ENCODE measurements at regions not wholly inside any gene's neighbourhood (a gene's known extent, or its start where the extent isn't known, plus 50 kb on each side); places are given as distances from the start of the nearest gene placed in this dataset.

DNA sequence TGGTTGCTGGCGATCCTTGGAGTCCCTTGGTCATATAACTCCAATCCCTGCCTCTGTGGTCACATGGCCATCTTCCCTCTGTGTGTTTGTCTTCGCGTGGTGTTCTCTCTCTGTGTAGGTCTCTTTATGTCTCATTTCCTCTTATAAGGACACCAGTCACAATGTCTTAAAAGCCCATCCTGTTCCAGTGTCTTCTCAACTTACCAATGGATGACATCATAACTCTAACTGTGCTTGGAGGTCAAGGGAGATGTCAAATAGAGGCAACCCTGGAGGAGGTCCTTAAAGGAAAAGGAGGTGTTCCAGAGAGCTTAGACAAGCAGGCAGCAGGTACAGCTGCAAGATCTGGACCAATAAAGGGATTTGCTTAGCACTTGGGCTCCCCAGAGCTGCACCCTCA, 143.0 kb downstream of the BUB3 start:
- CTCF ChIA-PET (ENCODE audit: partially characterized antibody) = interaction anchor here (0.8 kb wide), 1 partner anchor 164 kb away, joined by 3 read pairs; no protein-coding TSS in a partner anchor
- POLR2A ChIA-PET (ENCODE audit: partially characterized antibody) = no interaction called here
- Histone ChIP-seq H3K23me2 (ENCODE audit: low read depth, low read length) (no peaks in the 10 kb centered on the region), H2BK15ac (ENCODE audit: low read length) (no peak overlapping the region), H4K20me1 (replicated peaks in 1 of 2; ENCODE audit: control insufficient read depth in 1 of 2, insufficient read depth in 2 of 2, low read length in 2 of 2) (no peaks in the 10 kb centered on the region), H2AFZ (ENCODE audit: low read length) (no peak overlapping the region), H3K56ac (replicated peaks; ENCODE audit: insufficient read length, low read depth, low read length) (no peak overlapping the region), H2BK20ac (ENCODE audit: low read length) (no peak overlapping the region), H3K27ac (ENCODE audit: low read depth, low read length) (no peak overlapping the region), H3K23ac (ENCODE audit: insufficient read length) (no peak overlapping the region), H3K9me3 (ENCODE audit: insufficient read depth in 2 of 2, low read depth in 1 of 2, low read length in 1 of 2) (peaks cover 0 to 2% of the 10 kb centered on the region in 2 experiments; a peak in 1 of 4 replicates), H3K4me1 (replicated peaks in 1 of 4; ENCODE audit: control insufficient read depth in 3 of 4, insufficient read depth in 4 of 4, low read length in 3 of 4) (no peaks in the 10 kb centered on the region), H3K9ac (replicated peaks in 1 of 4; ENCODE audit: extremely low read depth in 1 of 4, low read depth in 3 of 4, low read length in 3 of 4) (no peak overlapping the region), H2BK12ac (ENCODE audit: low read depth, low read length) (no peak overlapping the region), H2BK5ac (ENCODE audit: low read depth, low read length) (no peak overlapping the region), H4K8ac (ENCODE audit: extremely low read depth, insufficient read depth, low read length) (no peak overlapping the region), H3K4me3 (ENCODE audit: extremely low read depth in 1 of 4, insufficient read depth in 2 of 4, low read depth in 3 of 4, low read length in 4 of 4) (no peak overlapping the region), H3K27me3 (replicated peaks in 1 of 4; ENCODE audit: control insufficient read depth in 3 of 4, extremely low read depth in 1 of 4, insufficient read depth in 3 of 4, low read length in 3 of 4) (no peaks in the 10 kb centered on the region), H3K4ac (replicated peaks; ENCODE audit: insufficient read length, low read depth, low read length) (no peak overlapping the region), H3K79me2 (ENCODE audit: control insufficient read depth in 1 of 2, insufficient read depth in 2 of 2, low read length in 2 of 2) (no peaks in the 10 kb centered on the region), H2AK5ac (ENCODE audit: low read depth, low read length) (no peak overlapping the region), H4K5ac (ENCODE audit: insufficient read length, low read depth, low read length) (no peak overlapping the region), H3K18ac (ENCODE audit: extremely low read depth, low read length) (no peak overlapping the region), H3K4me2 (ENCODE audit: insufficient read depth in 1 of 2, low read depth in 2 of 2, low read length in 2 of 2) (no peak overlapping the region), H2BK120ac (replicated peaks; ENCODE audit: low read depth, low read length) (no peak overlapping the region), H3K79me1 (ENCODE audit: low read depth, low read length) (no peaks in the 10 kb centered on the region), H3K14ac (ENCODE audit: insufficient read length) (no peak overlapping the region), H3K36me3 (ENCODE audit: control insufficient read depth in 2 of 4, insufficient read depth in 4 of 4, low read length in 3 of 4) (no peaks in the 10 kb centered on the region), H4K91ac (replicated peaks; ENCODE audit: insufficient read length, low read length) (no peak overlapping the region)
- DNase-seq (ENCODE audit: low read depth in 1 of 2, low spot score in 2 of 2) (no peak), FAIRE-seq (no peak)
- TF ChIP-seq SRF (IDR thresholded peaks at IDR 0.05; ENCODE audit: low read depth, low read length) = no peak
- no peak for TF ChIP-seq CHD1 (IDR thresholded peaks at IDR 0.05; ENCODE audit: low read depth, low read length)
- TF ChIP-seq TCF12 (IDR thresholded peaks at IDR 0.05; ENCODE audit: low read depth, low read length) = no peak
- TF ChIP-seq, protein P1, sequence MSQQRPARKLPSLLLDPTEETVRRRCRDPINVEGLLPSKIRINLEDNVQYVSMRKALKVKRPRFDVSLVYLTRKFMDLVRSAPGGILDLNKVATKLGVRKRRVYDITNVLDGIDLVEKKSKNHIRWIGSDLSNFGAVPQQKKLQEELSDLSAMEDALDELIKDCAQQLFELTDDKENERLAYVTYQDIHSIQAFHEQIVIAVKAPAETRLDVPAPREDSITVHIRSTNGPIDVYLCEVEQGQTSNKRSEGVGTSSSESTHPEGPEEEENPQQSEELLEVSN (IDR thresholded peaks at IDR 0.05) = no peak
- TF ChIP-seq SP1 (IDR thresholded peaks at IDR 0.05; ENCODE audit: low read depth, low read length) = no peak
- TF ChIP-seq NANOG (IDR thresholded peaks at IDR 0.05; ENCODE audit: insufficient read depth, low read depth, low read length, poor library complexity, severe bottlenecking) = no peak
- no peak for TF ChIP-seq JUN (IDR thresholded peaks at IDR 0.05; ENCODE audit: low read depth, low read length)
- WGBS, 2 experiments (ENCODE audit: extremely low coverage in 1 of 2, insufficient coverage in 1 of 2, insufficient read length in 1 of 2, insufficient replicate concordance in 2 of 2, low coverage in 1 of 2, low lambda C conversion rate in 2 of 2, missing lambda C conversion rate in 1 of 2) = 89% methylated on average over 3 of the region's 3 CpGs; no CpG with 5 or more reads in 1 of the 2 experiments

Data from H1 (cell line).